ENCODE measurements at regions not wholly inside any gene's neighbourhood (a gene's known extent, or its start where the extent isn't known, plus 50 kb on each side); places are given as distances from the start of the nearest gene placed in this dataset.

- Histone ChIP-seq H3K4me1 (no peaks in the 10 kb centered on the region), H3K9me3 (peaks cover 6% of the 10 kb centered on the region), H3K27ac (no peak overlapping the region), H3K27me3 (ENCODE audit: insufficient read depth in 3 of 3, low read length in 2 of 3) (no peaks in the 10 kb centered on the region), H3K36me3 (ENCODE audit: insufficient read depth in 1 of 2, low read depth in 1 of 2) (no peaks in the 10 kb centered on the region), H3K4me3 (no peak overlapping the region)
- 58 to 63% (median 59%) methylated on average over 3 of the region's 3 CpGs for WGBS, 3 donors
- ATAC-seq (no peak), DNase-seq (no peak)
- intact Hi-C loops (cut with DNase I) = no loop called here
- no peak for TF ChIP-seq CTCF (IDR thresholded peaks at IDR 0.05)
These were observed 184.9 kb upstream of the MAP2 start for GRCh38 chr2:209238765-209239584.

GRCh38 chr2:209239585-209239938 lies 184.3 kb upstream of the MAP2 start:
- Histone ChIP-seq H3K9me3 (peaks cover 6% of the 10 kb centered on the region), H3K36me3 (ENCODE audit: insufficient read depth in 1 of 2, low read depth in 1 of 2) (no peaks in the 10 kb centered on the region), H3K4me3 (no peak overlapping the region), H3K27me3 (ENCODE audit: insufficient read depth in 3 of 3, low read length in 2 of 3) (no peaks in the 10 kb centered on the region), H3K4me1 (no peaks in the 10 kb centered on the region), H3K27ac (no peak overlapping the region)
- 29 to 32% (median 30%) methylated on average over 2 of the region's 2 CpGs for WGBS, 3 donors
- no peak for TF ChIP-seq CTCF (IDR thresholded peaks at IDR 0.05)
- DNase-seq (no peak), ATAC-seq (no peak)
- intact Hi-C loops (cut with DNase I) = no loop called here

GRCh38 chr2:209240204-209240603 lies 183.6 kb upstream of the MAP2 start:
- 0 to 73% (median 40%) methylated on average over 1 of the region's 1 CpG for WGBS, 3 donors
- no peak for TF ChIP-seq CTCF (IDR thresholded peaks at IDR 0.05)
- no peak overlapping the region for H3K4me3 ChIP-seq
- no peak for DNase-seq
- no peaks in the 10 kb centered on the region for H3K27me3 ChIP-seq (ENCODE audit: insufficient read depth in 3 of 3, low read length in 2 of 3)
- no peaks in the 10 kb centered on the region for H3K36me3 ChIP-seq (ENCODE audit: insufficient read depth in 1 of 2, low read depth in 1 of 2)
- H3K9me3 ChIP-seq = peaks cover 6% of the 10 kb centered on the region
- no peaks in the 10 kb centered on the region for H3K4me1 ChIP-seq
- ATAC-seq = no peak
- H3K27ac ChIP-seq = no peak overlapping the region
- intact Hi-C loops (cut with DNase I) = no loop called here

GRCh38 chr2:209253544-209253943 lies 170.3 kb upstream of the MAP2 start:
- no peaks in the 10 kb centered on the region for H3K27me3 ChIP-seq (ENCODE audit: insufficient read depth in 3 of 3, low read length in 2 of 3)
- no peak for TF ChIP-seq CTCF (IDR thresholded peaks at IDR 0.05)
- H3K4me3 ChIP-seq = no peak overlapping the region
- H3K27ac ChIP-seq = no peak overlapping the region
- intact Hi-C loops (cut with DNase I) = no loop called here
- DNase-seq (no peak), ATAC-seq (no peak)
- 47 to 76% (median 72%) methylated on average over 2 of the region's 2 CpGs for WGBS, 3 donors
- H3K4me1 ChIP-seq = no peaks in the 10 kb centered on the region
- no peaks in the 10 kb centered on the region for H3K36me3 ChIP-seq (ENCODE audit: insufficient read depth in 1 of 2, low read depth in 1 of 2)
- H3K9me3 ChIP-seq = no peaks in the 10 kb centered on the region

GRCh38 chr2:209259767-209260166 lies 164.1 kb upstream of the MAP2 start:
- intact Hi-C loops (cut with DNase I) = no loop called here
- 94 to 98% (median 98%) methylated on average over 7 of the region's 7 CpGs for WGBS, 3 donors

More at GRCh38 chr2:209259767-209260166, 164.1 kb upstream of the MAP2 start:
- H3K4me3 ChIP-seq = no peak overlapping the region
- DNase-seq (no peak), ATAC-seq (no peak)
- no peak overlapping the region for H3K27ac ChIP-seq
- no peaks in the 10 kb centered on the region for H3K4me1 ChIP-seq
- TF ChIP-seq CTCF (IDR thresholded peaks at IDR 0.05) = no peak
- no peaks in the 10 kb centered on the region for H3K27me3 ChIP-seq (ENCODE audit: insufficient read depth in 3 of 3, low read length in 2 of 3)
- no peaks in the 10 kb centered on the region for H3K36me3 ChIP-seq (ENCODE audit: insufficient read depth in 1 of 2, low read depth in 1 of 2)
- H3K9me3 ChIP-seq = no peaks in the 10 kb centered on the region
